ENCODE measurements at regions not wholly inside any gene's neighbourhood (a gene's known extent, or its start where the extent isn't known, plus 50 kb on each side); places are given as distances from the start of the nearest gene placed in this dataset.
"Not testable (repeated sequence)": the region's sequence is repeated elsewhere in the genome, so short reads cannot be mapped to it uniquely, and the experiment has no call there.

DNA sequence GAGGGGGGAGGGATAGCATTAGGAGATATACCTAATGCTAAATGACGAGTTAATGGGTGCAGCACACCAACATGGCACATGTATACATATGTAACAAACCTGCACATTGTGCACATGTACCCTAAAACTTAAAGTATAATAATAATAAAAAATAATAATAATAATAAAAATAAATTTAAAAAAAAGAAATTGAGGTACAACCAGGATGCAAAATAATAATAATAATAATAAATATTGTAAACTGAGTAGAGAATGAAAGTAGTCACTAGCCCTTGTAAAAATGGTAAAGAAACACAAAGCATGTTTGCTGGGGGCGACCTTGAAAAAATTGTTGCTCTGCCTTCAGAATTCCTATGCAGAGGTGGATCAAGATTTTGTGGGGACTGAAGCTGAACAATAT lies 249.7 kb upstream of the RBMS3 start:
- DNase-seq (ENCODE audit: low read depth in 2 of 2) = not testable (repeated sequence)

GRCh38 chr3:29033511-29033910 lies 247.4 kb upstream of the RBMS3 start:
- no peak for DNase-seq (ENCODE audit: low read depth in 2 of 2)

- DNase-seq (ENCODE audit: low read depth in 2 of 2) = no peak
Observed at GRCh38 chr3:29050155-29050554, 230.7 kb upstream of the RBMS3 start.

- DNase-seq (ENCODE audit: low read depth in 2 of 2) = peak; percentile 18 to 20
Observed at GRCh38 chr3:29057326-29057725, 223.5 kb upstream of the RBMS3 start.

- DNase-seq (ENCODE audit: low read depth in 2 of 2) = peak; percentile 66 to 67
Observed at GRCh38 chr3:29064085-29064484, 216.8 kb upstream of the RBMS3 start.

- DNase-seq (ENCODE audit: low read depth in 2 of 2) = peak; percentile 69 to 79
Observed at GRCh38 chr3:29065211-29065785, 215.6 kb upstream of the RBMS3 start.

DNA sequence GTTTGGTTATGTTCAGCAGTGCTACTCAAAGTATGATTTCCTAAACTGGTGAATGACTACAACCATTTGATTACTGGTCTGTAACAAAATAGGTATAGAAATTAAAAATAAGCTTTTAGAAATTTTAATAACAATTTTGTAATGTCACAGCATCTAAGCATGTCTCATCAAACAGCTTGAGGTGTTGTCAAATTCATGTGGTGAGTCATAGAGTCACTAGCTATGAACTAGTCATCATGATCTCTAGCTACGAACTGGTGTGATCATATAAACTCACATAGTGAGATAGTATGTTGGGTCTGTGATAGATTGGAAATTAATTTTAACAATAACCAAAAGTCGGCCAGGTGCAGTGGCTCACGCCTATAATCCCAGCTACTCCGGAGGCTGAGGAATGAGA lies 213.9 kb upstream of the RBMS3 start:
- no peak for DNase-seq (ENCODE audit: low read depth in 2 of 2)

DNA sequence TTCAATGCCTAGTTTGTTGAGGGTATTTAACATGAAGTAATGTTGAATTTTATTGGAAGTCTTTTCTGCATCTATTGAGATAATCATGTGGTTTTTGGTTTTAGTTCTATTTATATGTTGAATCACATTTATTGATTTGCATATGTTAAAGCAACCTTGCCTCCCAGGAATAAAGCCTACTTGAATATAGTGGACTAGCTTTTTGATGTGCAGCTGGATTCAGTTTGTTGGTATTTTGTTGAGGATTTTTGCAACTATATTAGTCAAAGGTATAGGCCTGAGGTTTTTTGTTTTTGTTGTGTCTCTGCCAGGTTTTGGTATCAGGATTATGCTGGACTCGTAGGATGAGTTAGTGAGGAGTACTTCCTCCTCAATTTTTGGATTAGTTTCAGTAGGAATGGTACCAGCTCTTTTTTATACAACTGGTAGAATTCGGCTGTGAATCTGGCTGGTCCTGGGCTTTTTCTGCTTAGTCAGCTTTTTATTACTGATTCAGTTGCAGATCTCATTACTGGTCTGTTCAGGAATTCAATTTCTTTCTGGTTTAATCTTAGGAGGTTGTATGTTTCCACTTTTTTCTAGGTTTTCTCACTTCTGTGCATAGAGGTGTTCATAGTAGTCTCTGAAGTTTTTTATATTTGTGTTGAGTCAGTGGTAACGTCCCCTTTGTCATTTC lies 209.8 kb upstream of the RBMS3 start:
- DNase-seq (ENCODE audit: low read depth in 2 of 2) = no peak

- peak in 1 of 2 experiments; percentile 33 for DNase-seq (ENCODE audit: low read depth in 2 of 2)
Observed at GRCh38 chr3:29072611-29073010, 208.3 kb upstream of the RBMS3 start.

DNA sequence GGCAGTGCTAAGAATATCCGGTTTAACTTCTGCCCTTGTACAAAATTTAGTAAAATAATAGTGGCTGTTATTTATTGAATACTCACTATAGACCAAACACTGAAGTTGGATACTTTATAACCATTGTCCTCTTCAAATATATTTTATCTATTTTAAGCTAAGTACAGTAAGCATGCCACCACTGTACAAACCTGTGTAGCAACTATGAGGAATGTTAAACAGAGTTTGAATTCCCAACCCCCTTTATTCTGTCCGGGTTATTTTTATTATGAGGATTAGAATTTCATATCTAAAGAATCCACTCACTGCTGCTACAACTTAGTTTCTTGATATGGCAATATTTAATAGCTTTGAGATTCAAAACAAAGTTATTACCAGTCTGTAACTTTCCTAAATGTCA lies 203.5 kb upstream of the RBMS3 start:
- no peak for DNase-seq (ENCODE audit: low read depth in 2 of 2)

DNA sequence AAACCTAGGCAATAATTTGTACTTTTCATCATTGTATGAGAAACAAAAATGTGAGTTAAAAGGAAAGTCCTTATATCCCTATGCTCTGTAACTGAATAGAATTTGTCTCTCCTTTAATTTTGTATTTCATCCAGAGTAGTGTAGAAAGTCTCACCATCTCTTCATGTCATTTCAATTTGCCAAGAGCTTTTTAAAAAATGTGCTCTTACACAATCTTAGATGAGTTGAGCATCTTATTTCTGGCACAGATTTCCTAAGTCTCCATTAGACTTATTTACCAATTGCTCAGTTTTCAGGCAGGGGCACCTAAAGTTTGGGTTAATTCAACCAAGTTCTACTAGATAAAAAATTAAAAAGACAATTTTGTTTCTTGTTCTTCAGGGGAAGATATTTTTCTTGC lies 201.5 kb upstream of the RBMS3 start:
- no peak for DNase-seq (ENCODE audit: low read depth in 2 of 2)

DNA sequence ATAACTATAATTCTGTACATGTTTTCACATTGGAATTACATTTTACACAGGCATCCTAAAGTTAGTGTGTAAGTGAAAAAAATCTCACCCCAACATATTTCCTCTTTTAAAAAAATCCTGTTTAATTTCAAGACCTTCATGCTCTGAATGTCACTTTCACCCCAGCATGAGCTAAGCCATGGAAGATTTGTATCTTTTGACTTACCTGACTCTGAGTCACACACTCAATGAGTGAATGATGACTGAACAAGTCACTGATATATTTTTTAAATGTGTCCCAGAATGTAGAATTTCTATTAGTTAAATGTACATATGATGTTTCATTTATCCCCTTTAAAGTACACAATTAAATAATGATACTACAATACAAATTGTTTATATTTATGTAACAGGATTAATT lies 199.9 kb upstream of the RBMS3 start:
- no peak for DNase-seq (ENCODE audit: low read depth in 2 of 2)

DNA sequence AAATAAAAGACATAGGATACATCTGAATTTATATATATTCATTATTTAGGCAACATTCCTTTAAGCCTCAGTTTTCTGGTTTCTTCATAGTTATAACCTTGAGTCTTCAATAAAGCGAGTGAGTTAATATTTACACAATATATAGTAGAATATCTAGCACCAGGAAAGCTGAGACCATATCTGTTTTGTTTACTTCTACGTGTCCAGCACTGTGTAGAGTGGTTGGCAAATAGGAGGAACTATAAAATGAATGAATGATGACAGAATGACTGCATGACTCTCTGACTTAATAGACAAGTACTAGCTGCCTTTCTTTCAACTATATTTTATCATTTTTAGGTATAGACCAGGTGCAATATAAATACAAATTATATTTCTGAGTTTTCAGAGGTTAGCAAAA lies 197.8 kb upstream of the RBMS3 start:
- DNase-seq (ENCODE audit: low read depth in 2 of 2) = no peak

DNA sequence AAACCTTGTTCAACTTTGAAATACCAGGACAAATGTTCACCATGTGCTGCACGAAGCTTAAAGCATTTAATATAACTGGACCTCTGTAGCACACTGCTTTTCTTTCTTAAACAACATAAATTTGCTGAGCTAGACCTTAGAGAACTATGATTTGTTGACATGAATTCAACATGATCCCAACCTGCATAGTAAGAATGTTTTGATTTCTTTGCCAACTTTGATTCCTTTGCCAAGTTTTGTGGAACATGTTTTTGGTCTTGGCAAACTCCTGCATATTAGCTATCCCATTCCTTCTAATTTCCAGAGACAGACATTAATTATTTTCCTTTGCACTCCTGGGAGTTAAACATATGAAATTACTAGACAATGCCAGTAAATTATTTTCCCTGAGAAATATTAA lies 197.2 kb upstream of the RBMS3 start:
- peak in 1 of 2 experiments; percentile 31 for DNase-seq (ENCODE audit: low read depth in 2 of 2)

DNA sequence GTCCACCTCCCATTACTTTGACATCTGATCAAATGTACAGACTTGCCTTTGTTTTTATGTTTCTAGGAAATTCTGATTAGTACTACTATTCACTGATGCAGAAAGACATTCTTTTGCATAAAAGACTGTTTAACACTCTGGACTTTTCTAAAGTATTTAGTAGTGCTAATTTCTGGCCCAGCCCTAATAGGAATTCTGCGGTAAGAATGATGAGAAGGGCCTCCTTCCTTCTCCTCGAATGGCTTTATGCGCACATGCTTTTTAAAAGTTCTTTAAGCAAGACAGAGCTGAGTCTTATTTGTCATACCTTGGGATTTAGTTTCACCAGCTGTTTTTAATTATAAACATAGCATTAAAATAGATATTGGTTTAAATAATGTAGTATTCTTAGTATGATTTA lies 192.3 kb upstream of the RBMS3 start:
- DNase-seq (ENCODE audit: low read depth in 2 of 2) = no peak

- DNase-seq (ENCODE audit: low read depth in 2 of 2) = no peak
Observed at GRCh38 chr3:29090912-29091597, 189.8 kb upstream of the RBMS3 start.

DNA sequence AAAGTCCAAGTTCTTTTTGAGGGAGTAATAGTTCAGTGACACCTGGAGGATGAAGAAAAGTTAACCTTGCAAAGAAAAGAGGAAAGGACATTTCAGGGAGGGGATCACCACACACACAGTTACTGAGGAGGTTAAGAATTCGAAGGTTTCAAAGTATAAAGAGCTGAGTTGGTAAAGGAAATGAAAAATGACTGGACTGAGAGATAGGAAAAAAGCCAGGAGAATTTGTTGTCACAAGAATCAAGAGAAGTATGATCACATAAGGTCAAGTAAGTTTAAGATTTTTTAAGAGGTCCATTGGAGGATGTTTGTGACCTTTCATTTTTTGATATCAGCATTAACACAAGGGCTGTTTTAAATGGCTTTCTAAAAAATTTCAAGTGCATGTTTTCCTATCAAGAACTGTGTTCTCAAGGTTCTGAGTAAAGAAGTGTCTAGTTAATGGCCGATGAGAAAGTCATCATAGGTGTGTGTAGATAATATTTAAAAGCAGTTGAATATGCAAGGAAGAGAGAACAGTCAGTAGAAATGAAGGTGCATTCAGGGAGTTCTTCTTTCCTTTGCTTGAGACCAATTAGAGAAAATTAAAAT lies 189.2 kb upstream of the RBMS3 start:
- DNase-seq (ENCODE audit: low read depth in 2 of 2) = no peak

DNA sequence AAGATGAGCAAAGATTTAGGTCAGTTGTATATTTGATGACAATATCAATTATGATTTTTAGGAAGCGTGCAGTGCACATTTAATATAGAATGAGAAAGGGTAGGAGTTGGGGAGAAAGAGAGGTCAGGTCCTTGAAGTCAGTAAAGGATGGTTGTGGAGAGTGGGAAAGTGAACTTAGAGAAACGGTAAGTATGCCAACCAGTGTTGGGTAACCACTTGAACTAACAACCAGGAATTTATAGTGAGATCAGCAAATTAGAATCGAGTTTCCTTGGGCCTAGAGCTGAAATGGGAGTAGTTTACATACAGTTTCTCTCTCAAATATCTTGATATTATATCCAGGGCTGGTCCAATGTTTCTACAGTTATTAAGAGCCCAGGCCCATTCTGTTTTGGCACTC lies 188.5 kb upstream of the RBMS3 start:
- no peak for DNase-seq (ENCODE audit: low read depth in 2 of 2)

- DNase-seq (ENCODE audit: low read depth in 2 of 2) = no peak
Observed at GRCh38 chr3:29099296-29099695, 181.6 kb upstream of the RBMS3 start.

DNA sequence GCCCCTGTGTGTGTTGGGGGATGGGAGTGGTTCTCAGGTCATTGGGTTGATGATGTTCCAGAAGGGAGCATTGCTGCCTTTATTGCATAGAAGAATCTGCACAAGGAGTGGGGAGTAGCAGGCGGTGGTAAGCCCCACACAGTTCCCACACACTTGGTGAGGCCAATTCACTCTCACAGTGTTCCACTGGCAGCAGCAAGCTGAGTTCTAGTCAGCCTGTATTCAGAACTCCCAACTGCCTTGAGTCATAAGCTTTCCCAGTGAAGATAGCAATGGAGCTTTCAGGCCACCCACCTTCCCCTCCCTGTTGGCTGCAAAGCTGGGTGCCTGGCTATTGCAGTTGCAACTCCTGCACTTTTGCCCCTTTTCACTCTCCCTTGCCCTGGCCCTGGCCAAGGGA lies 181.1 kb upstream of the RBMS3 start:
- DNase-seq (ENCODE audit: low read depth in 2 of 2) = no peak

GRCh38 chr3:29100292-29100691 lies 180.6 kb upstream of the RBMS3 start:
- DNase-seq (ENCODE audit: low read depth in 2 of 2) = no peak

DNA sequence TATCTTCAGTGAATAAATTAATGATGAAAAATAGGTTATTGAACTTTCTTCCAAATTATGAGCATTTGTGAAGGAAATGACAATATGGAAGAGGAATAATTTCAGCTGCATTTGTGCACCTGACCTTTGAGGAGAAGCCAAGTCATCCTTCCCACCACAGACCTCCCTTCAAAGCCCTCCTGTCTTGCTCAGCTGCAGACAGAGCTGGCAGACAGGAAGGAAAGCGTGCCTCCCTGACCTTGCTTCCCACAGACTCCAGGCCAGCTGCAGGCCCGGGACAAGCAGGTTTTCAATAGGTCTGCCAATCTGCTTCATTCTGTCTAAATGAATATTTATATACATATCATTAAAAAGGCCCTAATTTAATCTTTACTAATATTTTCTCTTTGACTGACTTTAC lies 152.9 kb upstream of the RBMS3 start:
- no peak for DNase-seq (ENCODE audit: low read depth in 2 of 2)

DNA sequence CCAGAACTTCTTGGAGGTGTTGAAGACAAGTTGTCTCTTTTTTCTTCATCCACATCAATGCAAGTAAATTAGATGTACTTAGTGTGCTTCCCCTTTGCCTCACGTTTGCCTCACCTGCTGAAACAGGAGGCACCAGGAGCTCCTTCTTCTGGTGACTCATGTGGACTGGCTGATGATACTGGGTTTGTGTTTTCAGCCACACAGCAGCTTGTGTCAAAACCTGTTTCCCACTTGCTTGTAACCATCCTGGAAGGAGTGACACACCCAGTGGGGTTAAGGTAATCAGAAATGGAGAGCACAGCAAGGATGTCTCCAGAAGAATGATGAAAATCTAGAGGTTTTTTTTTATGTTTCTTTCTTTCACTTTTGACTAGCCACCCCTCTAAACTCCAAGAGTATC lies 143.3 kb upstream of the RBMS3 start:
- no peak for DNase-seq (ENCODE audit: low read depth in 2 of 2)
